NOMO-1 treated with DMSO at 0.1 percent for 48 hours (cell line): ENCODE measurements at regions not wholly inside any gene's neighbourhood (a gene's known extent, or its start where the extent isn't known, plus 50 kb on each side); places are given as distances from the start of the nearest gene placed in this dataset.
"Not testable (repeated sequence)": the region's sequence is repeated elsewhere in the genome, so short reads cannot be mapped to it uniquely, and the experiment has no call there.

Experiments
- DNase-seq: peaks from one replicate; lab custom pipeline; 2025; ENCODE audit not compliant: unreplicated experiment; lab: John Stamatoyannopoulos, UW

GRCh38 chr6:147667082-147667481 is 158.6 kb downstream of the SAMD5 start:
- DNase-seq, result no peak

DNA sequence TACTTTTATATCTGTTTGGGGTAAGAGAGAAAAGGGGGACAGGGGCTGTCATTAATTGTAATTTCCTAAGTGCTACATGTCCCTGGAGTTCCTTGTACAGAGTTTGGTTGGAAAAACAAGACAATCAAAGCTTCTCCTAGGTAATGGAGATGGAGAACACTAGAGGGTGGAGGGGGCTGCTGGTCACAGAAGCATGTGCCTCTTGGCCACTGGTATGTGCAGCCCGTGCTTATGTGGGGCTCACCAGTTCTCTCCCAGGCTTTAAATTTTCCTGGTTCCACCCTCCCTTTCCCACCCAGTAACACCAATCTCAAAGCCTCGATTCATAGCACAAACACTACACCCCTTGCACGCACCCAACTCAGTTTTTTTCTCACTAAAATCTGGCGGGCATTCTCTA is 165.6 kb downstream of the SAMD5 start:
- DNase-seq, result no peak

- no peak for DNase-seq
Observed at GRCh38 chr6:147674794-147675193, 166.3 kb downstream of the SAMD5 start.

DNA sequence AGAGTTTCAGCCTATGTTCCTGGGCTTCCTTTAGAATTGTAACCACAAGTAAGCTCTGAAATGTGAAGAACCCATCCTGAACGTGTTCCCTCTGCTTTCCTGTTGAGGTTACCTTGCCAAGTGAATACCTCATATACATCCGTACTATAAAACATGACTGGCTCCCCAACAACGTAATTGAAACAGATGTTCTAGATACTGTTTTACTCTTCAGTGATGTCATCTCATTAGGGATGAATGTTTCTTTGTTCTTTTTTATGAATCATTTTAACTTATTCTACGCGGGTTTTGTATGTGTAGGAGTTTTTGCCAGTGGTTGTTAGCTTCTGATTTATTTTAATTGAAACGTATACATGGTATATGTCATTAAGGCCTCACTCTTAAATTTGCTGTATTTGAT is 166.8 kb downstream of the SAMD5 start:
- no peak for DNase-seq

DNA sequence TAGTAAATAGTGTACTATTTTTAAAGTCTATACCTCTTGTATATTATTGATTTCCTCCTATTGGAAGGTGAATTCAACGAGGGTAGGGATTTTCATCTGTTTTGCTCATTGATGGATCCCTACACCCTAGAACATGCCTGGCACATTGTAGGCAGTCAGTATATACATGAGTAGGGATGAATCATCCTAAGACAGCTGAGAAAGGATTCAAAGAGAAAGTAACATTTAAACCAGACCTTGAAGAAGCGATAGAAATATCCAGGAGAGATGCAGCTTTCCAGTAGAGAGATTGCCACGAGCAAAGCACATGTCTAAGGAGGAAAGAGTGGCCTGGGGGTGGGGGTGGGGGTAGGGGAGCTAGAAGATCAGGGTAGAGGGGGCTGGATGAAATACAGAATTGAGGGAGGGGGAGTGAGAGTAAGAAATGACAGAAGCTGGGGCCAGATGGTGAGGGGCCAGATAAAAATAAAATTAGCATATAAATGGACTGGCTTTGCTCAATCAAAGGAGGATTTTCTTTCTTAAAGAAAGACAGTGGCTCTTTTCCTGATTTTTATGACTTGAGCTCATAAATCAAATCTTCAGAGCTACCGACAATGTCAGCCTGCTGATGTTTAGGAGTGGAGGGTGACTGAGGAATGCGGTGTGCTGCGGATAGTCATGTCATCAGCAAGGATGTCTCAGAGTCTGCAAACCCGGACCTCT is 168.2 kb downstream of the SAMD5 start:
- no peak for DNase-seq

DNA sequence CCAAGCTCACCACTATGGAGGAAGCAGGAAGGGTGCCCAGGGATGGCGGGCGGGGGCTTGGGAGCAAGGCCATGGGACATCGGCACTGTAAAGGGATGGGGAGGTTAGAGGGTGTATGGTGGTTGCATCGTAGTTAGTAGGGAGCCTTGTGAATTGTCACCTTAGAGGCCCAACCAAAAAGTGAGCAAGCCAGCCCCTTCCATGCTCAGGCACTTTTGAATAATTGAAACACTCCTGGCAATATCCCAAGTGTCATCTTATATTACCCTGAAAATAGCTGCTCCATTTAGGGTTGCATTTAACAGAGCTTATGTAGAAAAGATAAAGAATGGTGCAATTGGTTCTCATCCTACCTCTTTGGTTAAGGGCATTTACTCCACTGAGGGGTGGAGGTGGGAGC is 169.2 kb downstream of the SAMD5 start:
- no peak for DNase-seq

DNA sequence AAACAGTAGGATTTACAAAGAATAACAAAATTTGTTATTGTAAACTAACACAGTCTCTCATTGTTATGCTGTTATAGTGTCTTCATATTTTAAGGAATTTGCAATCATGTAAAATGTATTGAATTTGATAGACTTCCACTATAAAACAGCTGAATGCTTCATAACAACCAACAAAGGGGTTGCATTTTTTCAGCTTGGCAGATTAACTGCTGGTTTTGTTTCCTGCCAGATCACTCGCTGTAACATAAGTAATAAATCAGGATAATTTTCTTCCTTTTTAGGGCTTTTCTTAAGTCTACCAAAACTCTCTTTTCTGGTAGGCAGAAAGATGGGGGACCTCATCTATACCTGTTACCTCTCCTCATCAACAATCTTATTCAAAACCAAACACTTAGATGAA is 169.8 kb downstream of the SAMD5 start:
- no peak for DNase-seq

DNA sequence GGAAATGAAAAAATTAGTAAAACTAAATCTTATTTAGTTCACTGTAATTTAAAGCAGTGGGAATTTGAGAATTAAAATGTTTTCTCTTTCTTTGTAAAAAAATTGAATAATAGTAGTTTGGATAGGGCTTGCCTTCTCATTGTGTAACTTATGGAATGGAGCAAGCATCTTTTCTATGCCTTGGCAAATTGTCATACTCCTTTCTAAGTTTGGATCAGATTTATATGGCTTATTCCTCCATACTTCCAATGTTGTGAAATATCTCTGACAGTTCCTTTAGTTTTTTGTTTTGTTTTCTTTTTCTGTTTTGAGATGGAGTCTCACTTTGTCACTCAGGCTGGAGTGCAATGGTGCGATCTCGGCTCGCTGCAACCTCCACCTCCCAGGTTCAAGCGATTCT is 176.4 kb downstream of the SAMD5 start:
- no peak for DNase-seq

DNA sequence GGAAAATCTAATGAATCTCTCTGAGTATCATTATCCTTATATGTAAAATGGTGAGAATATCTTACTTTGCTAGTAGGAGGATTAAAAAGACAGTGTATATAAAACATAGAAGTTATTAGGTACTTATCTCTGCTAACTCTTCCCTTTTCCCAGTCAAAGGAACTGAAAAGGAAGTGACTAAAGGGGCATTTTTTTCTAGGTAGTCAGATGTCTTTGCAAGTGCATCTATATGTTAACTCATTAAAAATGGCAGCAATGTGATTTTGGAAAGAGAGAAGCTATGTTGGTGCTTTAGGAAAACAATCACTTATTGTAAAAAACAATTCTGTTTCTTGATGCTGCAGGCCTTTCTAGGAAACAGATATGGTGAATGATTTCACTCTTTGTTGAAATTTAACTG is 180.9 kb downstream of the SAMD5 start:
- DNase-seq, result no peak

- no peak for DNase-seq
Observed at GRCh38 chr6:147691446-147691845, 183.0 kb downstream of the SAMD5 start.

- no peak for DNase-seq
Observed at GRCh38 chr6:147693181-147693580, 184.7 kb downstream of the SAMD5 start.

DNA sequence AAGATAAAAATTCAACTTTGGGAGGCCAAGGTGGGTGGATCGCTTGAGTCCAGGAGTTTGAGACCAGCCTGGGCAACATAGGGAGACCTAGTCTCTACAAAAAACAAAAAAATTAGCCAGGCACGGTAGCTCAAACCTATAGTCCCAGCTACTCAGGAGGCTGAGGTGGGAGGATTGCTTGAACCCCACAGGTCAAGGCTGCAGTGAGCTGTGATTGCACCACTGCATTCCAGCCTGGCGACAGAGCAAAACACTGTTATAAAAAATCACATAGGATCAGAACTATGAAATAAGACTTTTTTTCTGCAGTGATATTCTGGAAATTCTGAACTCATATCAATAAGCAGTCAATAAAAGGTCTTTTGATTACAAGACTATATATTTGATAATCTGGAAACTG is 186.1 kb downstream of the SAMD5 start:
- DNase-seq, result not testable (repeated sequence)

DNA sequence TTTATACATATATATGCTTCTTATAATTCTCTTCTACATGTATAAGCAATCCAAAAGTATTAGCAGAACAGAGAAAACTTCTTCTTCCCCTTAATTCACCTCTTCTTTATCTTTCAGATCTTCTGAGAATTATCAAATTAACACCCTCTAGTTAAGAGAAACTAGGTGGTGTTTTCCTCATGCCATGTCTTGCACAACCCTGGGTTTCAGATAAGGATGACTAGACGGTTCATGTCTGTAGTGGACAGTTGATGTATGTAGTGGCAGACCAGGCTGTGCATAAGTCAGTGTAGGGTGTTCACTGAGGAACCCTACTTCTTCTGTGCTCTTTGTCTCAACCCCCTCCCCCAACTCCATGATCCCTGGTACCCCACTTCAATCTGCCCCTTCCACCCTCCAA is 187.3 kb downstream of the SAMD5 start:
- no peak for DNase-seq

- DNase-seq, result no peak
Observed at GRCh38 chr6:147699140-147699539, 190.7 kb downstream of the SAMD5 start.

- DNase-seq, result no peak
Observed at GRCh38 chr6:147699637-147700036, 191.1 kb downstream of the SAMD5 start.

GRCh38 chr6:147700436-147701209 is 192.1 kb downstream of the SAMD5 start:
- no peak for DNase-seq

DNA sequence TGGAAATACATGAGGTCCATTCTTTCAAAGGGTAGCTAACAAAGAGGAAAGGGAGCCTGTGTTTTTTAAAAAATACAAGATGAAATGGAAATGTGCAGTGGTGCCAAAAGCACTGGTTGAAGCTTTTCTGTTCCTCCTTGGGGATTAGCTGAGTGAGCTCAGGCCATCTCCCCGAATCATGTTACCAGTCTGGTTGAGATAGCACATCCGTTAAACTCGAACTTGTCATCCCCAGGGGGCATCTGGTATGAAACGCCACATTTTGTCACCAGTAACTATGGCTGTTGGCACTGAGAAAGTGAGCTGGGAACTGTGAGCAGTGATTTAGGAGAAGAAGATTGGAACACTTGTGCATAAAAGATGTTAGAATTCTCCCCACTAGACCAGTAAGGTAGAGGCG is 196.2 kb downstream of the SAMD5 start:
- DNase-seq, result no peak

DNA sequence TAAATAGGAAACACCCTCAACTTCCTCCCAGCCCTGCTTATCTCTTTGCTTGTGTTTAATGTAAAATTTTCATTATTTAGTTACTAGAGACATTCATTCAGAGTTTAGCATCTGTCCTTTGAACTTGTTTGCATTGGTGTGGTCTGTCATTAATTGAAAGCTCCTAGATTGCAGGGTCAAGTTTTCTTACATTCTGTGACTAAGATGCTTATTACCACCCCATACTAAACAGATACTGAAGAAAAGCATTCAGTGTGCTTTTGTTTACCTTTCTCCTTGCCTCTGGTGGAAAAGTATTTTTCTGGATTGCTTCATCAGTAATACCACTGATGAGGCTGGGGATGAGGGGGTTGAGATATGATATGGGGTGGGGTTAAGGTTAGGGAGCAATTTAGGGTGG is 199.0 kb downstream of the SAMD5 start:
- no peak for DNase-seq

DNA sequence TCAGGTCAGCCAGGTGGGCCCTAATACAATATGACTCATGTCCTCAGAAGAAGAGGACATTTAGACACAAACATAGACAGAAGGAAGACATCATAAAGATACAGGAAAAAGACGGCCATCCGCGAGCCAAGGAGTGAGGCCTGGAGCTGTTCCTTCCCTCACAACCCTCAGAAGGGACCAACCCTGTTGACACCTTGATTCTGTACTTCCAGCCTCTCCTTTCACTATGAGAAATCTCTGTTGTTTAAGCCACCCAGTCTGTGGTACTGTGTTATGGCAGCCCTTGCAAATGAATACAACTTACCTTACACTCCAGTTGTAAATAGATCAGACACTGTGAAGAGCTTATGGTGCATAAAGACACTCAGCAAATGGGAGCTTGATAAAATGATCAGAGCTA is 199.7 kb downstream of the SAMD5 start:
- DNase-seq, result no peak

GRCh38 chr6:147709396-147710272 is 201.1 kb downstream of the SAMD5 start:
- no peak for DNase-seq

GRCh38 chr6:147710890-147711289 is 202.4 kb downstream of the SAMD5 start:
- no peak for DNase-seq

DNA sequence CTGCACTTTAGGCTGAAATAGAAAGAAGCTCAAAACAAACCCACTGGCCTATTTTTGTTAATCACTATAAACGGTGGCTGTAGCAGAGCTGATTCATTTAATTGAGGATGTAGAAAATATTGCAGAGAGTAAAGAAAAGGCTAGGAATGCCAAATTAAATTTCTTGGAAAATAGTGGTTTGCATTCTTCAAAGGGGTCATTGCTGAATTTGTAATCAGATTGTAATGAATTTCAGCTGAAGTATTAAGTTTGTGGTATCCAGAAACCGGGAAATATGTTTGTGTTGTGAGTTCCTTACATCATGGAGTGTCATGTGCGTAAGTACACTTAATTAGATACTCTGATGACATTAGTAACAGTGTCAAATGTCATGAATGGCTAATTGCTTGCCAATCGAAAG is 203.0 kb downstream of the SAMD5 start:
- no peak for DNase-seq
